Right ventricle myocardium superior (tissue), 1 donor: ENCODE measurements at regions not wholly inside any gene's neighbourhood (a gene's known extent, or its start where the extent isn't known, plus 50 kb on each side); places are given as distances from the start of the nearest gene placed in this dataset.
"Not testable (repeated sequence)": the region's sequence is repeated elsewhere in the genome, so short reads cannot be mapped to it uniquely, and the experiment has no call there.

ENCODE experiments used
- ATAC-seq: fragments of 200-7000 bp; cut with Tn5 transposase; one replicate; pipeline ENCODE4 v1.9.1; 2020; ENCODE audit warnings: mild to moderate bottlenecking; ENCODE audit not compliant: poor library complexity
- DNase-seq: peaks from one replicate; pipeline ENCODE4 v3.0.0-alpha.2; 2020
- intact Hi-C: fragments of 100-400 bp; cut with DNase I; formaldehyde crosslinking; loops from one replicate; pipeline ENCODE4 v1.11.2; 2022
- donor health status: DM: no; HTN: yes; CAD: no; lungs with severe emphysema.

GRCh38 chr6:68252632-68253031, 382.4 kb upstream of the ADGRB3 start:
- intact Hi-C loops = no loop called here
- DNase-seq (no peak), ATAC-seq (no peak)

- DNase-seq (no peak), ATAC-seq (no peak)
- intact Hi-C loops = no loop called here
Observed at GRCh38 chr6:68247782-68248181, 387.3 kb upstream of the ADGRB3 start.

DNA sequence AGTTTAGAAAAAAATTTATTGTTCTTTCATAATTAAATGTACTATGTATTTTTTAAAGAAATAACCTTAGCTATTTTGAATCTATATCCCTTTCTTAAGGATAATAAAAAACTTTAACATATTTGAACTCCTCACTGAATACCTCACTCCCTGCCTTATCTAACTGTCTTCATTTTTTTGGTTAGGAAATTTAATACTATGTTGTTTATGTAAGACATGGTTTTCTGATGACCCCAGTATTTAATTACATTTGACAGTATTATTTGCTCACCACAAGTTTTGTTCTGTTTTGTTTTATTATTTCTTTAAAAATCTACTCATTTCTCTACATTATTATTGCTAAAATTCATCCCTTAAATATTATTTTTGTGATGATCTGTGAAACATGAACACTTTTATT, 394.4 kb upstream of the ADGRB3 start:
- intact Hi-C loops = no loop called here
- ATAC-seq (no peak), DNase-seq (no peak)

- no peak for ATAC-seq
- intact Hi-C loops = no loop called here
- DNase-seq = no peak
Observed at GRCh38 chr6:68239034-68239433, 396.0 kb upstream of the ADGRB3 start.

- ATAC-seq (no peak), DNase-seq (no peak)
- intact Hi-C loops = no loop called here
Observed at GRCh38 chr6:68238097-68238601, 396.9 kb upstream of the ADGRB3 start.

DNA sequence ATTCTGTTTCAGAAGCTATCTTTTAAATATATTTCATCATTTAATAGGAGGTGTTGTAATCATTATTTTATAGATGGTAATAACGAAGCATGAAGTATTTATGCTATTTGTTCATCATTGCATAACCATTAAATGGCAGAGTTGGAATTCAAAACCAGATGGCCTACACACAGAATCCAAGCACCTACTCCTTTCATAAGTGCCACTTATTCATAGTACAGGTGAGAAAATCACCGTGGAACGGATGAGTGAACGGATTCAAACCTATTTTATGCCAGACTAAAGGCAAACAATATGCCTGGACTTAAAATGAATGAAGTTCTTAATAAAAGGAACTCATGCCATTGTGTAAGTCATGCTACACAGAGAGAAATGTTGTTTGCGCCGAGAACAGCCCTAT, 397.9 kb upstream of the ADGRB3 start:
- intact Hi-C loops = no loop called here
- no peak for ATAC-seq
- DNase-seq = no peak

- ATAC-seq = no peak
- intact Hi-C loops = no loop called here
- DNase-seq = no peak
Observed at GRCh38 chr6:68235326-68235784, 399.7 kb upstream of the ADGRB3 start.

- intact Hi-C loops = no loop called here
- ATAC-seq (no peak), DNase-seq (no peak)
Observed at GRCh38 chr6:68233623-68234022, 401.5 kb upstream of the ADGRB3 start.

DNA sequence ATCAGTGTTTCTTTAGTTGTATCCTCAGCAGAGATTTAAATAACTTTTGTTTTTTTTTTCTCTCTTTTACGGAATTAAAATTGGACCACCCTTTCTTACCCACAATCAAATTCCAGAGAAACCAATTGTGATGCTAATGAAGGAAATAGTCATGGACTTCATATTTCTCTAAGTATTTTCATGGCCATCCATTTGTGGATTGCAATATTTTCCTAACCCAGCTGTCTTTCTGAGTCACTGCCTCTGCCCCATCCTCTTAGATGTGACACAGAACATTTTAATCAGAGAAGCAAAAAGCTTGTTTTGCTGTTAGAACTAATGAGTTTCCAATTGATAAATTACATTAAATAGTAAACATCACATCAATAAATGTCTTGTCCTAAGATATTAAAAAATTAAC, 405.5 kb upstream of the ADGRB3 start:
- intact Hi-C loops = no loop called here
- no peak for ATAC-seq
- no peak for DNase-seq

GRCh38 chr6:68226460-68226859, 408.6 kb upstream of the ADGRB3 start:
- no peak for DNase-seq

DNA sequence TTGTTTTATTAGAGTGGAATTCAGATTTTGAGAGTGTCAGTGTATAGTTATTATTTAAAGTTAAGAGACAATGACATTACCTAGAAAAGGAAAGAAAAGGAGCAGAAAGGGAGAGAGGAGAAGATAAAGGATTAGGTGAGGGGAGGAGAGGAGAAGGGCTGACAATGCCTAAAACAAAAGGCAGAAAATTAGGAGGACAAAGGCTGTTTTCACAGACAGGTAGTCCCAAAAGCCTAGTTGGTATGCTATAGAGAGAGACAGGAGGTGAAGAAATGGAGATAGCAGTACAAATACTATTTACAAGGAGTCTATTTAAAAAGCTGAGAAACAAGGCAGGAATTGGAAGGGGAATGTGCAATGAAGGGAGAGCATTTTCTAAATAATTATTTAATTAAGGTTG, 409.4 kb upstream of the ADGRB3 start:
- no peak for DNase-seq

More at GRCh38 chr6:68226460-68226859, 408.6 kb upstream of the ADGRB3 start:
- no peak for ATAC-seq
- intact Hi-C loops = no loop called here

DNA sequence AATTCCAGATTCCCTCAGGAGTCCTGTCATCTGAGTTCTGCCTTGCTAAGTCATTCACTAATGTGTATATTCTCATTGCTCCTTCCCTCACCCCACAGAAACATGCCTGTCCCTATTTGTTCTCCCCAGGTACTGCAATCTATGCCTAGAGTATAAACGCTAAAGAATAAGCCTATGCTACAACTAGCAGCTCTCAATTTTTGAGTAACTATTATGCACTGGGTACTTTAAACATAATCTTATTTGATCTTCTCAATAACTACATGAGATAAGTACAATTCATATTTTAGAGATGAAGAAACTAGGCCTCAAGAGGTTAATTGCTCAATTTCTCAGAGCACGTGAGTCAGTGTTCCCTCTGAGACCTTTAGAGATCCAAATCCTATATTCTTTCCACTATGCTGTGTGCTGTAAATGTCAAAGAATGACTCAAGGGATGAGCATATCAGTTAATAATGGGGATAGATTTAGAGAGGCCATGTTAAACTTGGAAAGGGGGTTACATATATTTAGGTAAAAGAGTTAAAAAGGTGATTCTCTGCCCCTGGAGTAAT, 423.8 kb upstream of the ADGRB3 start:
- no peak for DNase-seq
- intact Hi-C loops = no loop called here
- ATAC-seq = no peak

More for the DNA sequence above, 409.4 kb upstream of the ADGRB3 start:
- ATAC-seq = no peak
- intact Hi-C loops = no loop called here

DNA sequence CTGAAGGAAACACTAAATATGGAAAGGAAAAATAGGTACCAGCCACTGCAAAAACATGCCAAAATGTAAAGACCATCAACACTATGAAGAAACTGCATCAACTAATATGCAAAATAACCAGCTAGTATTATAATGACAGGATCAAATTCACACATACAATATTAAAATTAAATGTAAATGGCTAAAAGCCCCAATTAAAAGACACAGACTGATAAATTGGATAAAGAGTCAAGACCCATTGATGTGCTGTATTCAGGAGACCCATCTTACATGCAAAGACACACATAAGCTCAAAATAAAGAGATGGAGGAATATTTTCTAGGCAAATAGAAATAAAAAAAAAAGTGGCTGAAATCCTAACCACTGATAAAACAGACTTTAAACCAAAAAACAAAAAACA, 427.5 kb upstream of the ADGRB3 start:
- ATAC-seq, DNase-seq, intact Hi-C loops: not testable (repeated sequence)

DNA sequence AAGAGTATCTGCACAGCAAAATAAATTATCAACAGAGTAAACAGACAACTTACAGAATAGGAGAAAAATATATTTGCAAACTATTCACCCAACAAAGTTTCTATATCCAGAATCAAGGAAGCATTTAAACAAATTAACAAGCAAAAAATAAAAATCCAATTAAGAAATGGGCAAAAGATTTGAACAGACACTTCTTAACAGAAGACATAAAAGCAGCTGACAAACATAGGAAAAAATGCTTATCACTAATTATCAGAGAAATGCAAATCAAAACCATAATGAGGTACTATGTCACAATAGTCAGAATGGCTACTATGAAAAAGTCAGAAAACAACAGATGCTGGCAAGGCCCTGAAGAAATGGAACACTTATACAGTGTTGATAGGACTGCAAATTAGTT, 434.2 kb upstream of the ADGRB3 start:
- DNase-seq (no peak), ATAC-seq (no peak)
- intact Hi-C loops = no loop called here

- intact Hi-C loops = no loop called here
- no peak for DNase-seq
- ATAC-seq = no peak
Observed at GRCh38 chr6:68197356-68197755, 437.7 kb upstream of the ADGRB3 start.

DNA sequence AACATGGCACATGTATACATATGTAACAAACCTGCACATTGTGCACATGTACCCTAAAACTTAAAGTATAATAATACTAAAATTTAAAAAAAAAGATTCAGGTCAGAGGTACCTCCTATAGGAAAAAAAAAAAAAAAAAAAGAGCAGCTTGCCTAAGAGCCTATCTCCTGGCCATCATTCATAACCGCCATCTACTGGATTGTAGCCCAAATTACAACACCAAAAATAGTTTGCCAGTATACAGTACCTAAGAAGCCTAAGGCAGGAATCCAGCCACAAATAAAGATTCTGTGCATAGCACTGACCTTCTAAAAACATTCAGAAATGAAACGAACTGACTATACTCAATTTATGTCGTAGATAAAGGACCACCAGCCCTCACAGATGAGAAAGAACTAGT, 438.4 kb upstream of the ADGRB3 start:
- DNase-seq (no peak), ATAC-seq (no peak)
- intact Hi-C loops = no loop called here

DNA sequence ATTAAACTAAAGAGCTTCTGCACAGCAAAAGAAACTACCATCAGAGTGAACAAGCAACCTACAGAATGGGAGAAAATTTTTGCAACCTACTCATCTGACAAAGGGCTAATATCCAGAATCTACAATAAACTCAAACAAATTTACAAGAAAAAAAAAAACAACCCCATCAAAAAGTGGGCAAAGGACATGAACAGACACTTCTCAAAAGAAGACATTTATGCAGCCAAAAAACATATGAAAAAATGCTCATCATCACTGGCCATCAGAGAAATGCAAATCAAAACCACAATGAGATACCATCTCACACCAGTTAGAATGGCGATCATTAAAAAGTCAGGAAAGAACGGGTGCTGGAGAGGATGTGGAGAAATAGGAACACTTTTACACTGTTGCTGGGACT, 439.3 kb upstream of the ADGRB3 start:
- DNase-seq, ATAC-seq, intact Hi-C loops: not testable (repeated sequence)

GRCh38 chr6:68194846-68195478, 440.1 kb upstream of the ADGRB3 start:
- intact Hi-C loops = no loop called here
- ATAC-seq (no peak), DNase-seq (no peak)

DNA sequence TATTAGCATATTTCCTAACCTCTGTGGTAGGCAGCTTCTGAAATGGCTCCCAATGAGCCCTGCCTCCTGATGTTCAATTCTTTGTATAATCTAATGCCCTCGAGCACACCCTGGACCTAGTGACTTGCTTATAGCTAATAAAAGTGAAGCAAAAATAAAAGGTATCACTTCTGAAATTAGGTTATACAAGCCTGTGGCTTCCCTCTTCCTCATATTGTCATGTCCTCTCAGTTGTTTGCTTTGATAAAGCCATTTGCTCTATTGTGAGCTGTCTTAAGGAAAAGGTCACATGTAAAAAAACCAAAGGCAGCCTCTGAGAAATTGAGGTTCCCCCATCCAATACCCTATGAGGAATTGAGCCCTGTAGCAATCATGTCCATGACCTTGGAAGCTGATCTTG, 442.1 kb upstream of the ADGRB3 start:
- intact Hi-C loops = no loop called here
- DNase-seq = no peak
- no peak for ATAC-seq

- ATAC-seq = no peak
- DNase-seq = no peak
- intact Hi-C loops = no loop called here
Observed at GRCh38 chr6:68189217-68189815, 445.8 kb upstream of the ADGRB3 start.
